DMS153 (cell line): ENCODE measurements at regions not wholly inside any gene's neighbourhood (a gene's known extent, or its start where the extent isn't known, plus 50 kb on each side); places are given as distances from the start of the nearest gene placed in this dataset.
"Not testable (repeated sequence)": the region's sequence is repeated elsewhere in the genome, so short reads cannot be mapped to it uniquely, and the experiment has no call there.

Experiments
- DNase-seq: peaks from one replicate; lab custom pipeline; 2025; lab: John Stamatoyannopoulos, UW

DNA sequence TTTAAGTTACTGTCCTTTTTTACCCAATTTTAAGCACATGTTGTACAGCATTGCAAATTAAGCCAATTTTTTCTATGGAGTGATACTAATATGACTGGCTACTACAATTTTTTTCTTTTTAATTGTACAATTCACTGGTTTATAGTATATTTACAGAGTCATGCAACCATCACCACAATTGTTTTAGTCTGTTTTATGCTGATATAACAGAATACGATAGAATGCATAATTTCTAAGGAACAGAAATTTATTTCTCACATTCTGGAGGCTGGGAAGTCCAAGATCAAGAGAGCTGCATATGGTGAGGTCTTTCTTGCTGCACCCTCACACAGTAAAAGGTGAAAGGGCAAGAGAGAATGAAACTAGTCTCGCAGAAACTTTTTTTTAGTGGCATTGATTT lies 125.3 kb downstream of the GLUD2 start:
- DNase-seq: no peak

DNA sequence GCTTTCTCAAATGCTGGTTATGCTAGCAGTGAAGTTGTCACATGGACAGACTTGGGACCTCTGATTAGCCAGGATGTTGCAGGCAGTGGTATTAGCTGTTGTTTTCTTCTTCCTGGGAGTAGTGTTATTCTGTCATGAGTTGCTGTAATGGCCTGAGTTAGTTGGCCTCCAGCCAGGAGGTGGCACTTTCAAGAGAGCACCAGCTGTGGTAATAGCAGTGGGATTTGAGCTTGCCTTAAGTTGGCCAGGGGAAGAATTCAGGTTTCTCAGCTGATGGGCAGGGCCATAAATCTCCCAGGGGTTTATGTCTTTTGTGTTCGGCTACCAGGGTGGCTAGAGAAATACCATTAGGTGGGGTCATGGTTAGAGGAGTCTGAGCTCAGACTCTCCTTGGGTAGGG lies 132.6 kb downstream of the GLUD2 start:
- no peak for DNase-seq

DNA sequence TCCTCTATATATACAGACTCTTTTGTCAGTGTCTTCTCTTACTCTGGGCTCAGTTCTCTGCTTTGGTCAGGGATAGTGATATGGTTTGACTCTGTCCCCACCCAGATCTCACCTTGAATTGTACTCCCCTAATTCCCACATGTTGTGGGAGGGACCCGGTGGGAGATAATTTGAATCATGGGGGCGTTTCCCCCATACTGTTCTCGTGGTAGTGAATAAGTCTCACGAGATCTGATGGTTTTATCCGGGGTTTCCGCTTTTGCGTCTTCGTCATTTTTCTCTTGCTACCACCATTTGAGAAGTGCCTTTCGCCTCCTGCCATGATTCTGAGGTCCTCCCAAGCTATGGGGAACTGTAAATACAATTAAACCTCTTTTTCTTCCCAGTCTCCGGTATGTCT lies 144.4 kb downstream of the GLUD2 start:
- no peak for DNase-seq

DNA sequence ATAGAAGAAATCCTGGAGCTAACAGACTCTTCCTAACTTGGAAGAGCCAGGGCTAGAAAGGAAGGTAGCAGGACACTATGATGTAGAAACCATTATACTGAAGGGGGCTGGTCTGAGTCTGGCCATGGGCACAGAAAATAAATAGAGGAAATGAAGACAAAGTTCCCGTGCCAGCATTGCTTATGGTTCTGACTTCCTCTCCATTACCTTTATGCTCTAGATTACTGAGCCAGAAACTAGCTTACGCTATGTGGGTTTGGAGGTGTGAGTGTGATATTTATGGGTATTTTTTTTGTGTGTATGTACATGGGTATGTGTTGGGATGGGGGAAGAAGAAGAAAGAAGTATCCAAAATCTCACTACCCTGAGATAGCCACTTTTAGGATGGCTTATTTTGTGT lies 148.3 kb downstream of the GLUD2 start:
- DNase-seq: no peak

DNA sequence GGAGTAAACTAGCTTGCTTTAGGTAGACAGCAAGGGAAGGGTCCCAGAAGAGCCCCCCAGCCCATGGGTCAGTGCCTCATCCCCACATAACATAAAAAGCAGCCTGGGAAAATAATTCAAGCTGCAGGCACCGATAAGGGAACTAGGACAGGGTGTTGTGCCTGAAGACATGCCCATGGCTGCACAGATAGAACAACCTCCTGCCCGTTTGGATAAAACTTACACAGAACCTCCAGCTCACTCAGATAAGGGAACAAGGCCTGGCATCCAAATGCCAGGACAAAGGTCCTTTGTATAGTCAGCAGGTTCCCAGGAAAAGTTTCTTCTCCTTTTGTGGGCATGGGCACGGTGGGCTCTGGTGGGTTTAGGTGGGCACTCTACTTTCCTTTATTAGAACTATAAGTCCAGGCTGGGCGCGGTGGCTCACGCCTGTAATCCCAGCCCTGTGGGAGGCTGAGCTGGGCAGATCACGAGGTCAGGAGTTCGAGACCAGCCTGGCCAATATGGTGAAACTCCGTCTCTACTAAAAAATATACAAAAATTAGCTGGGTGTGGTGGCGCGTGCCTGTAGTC lies 149.5 kb downstream of the GLUD2 start:
- DNase-seq: not testable (repeated sequence)

DNA sequence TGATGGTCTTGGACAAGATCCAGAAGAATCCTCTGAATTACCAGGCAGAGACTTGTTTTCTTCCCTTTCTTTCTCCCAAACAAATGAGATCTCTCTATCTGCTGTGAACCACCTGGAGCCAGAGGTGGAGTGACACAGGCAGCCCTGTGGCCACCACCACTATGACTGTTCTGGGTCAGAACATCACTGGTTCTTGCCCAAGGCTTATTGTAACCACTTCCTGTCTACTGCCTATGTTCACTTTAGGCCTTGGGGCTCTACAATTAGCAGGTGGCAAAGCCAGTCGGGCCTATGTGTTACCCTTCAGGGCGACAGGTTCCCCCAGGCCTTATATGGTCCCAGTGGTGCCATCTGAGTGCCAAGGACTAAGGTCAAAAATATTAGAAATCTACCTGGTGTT lies 161.2 kb downstream of the GLUD2 start:
- no peak for DNase-seq

DNA sequence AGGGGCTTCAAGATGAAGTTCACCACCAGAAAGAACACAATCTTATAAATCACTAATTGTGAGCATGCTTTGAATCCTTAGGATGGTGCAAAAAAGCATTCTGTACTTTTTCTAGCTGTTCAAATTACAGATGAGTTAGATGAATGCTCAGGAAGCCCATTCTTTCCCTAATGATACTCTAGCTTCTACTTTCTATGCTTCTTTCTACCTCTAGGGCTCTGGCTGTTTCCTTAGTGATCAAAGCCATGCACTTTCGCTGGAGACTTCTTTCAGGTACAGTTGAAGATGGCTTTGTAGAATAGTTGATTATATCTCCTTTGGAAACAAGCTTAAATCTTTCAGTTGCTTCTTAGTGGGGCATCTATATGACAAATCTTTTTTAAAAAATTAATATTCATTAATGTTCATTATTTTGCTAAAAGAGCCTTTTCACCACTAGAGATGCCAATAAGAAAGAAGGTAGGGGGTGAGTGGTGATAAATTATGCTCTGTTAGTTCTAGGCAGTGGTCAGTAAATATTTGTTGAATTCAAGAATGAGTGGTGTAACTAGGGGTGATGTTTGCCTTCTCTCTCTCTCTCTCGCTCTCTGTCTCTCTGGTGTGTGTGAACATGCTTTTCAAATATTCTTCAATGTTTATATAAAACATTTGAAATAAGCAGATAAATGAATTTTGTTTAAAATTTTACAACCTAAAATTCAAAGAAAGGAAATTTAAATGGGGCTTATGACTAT lies 169.4 kb downstream of the GLUD2 start:
- DNase-seq: no peak

DNA sequence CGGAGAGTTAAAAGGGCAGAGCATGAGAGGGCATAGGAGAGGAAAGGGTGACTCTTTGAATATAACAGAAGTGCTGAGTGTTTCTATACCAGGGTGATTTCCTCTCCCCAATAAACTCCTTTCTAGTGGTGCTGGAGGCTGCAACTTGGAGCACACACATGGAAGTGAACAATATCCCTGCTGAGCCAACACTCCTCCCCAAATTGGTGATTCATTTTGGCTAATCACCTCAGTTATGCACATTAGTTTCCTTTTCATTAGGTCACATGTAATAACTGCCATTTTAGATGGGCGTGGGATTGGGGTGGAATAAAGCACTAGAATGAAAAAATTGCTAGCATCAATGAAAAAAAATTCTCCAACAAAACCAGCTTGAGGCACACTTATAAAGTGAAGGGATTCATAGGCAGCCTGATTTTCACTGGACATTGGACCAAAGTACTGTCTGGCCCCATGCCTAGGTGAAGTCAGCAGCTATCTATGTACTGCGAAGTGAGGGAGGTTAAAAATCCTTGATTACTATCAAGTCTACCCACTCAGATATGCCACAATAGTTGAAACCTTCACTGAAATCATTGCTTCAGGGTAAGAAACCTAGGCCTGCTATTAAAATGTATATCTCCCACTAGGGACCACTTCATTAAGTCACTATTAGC lies 174.0 kb downstream of the GLUD2 start:
- DNase-seq: no peak

DNA sequence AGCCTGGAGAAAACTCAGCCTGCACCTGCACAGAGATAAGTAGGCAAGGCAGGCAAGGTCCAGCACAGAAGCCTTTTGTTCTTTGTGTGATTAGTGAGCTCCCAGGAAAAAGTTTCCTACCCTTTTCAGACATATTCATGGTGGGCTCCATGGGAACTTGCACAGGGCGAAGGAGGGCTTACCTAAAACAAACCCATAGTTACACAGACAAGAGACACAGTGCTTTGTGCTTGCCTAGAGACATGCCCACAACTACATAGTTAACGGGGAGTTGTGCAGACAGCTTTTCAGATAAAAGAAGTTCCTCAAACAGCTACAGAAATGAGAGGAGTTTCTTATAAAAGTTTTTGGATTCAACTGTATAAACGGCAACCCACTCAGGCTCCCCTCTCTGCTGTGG lies 180.5 kb downstream of the GLUD2 start:
- no peak for DNase-seq

DNA sequence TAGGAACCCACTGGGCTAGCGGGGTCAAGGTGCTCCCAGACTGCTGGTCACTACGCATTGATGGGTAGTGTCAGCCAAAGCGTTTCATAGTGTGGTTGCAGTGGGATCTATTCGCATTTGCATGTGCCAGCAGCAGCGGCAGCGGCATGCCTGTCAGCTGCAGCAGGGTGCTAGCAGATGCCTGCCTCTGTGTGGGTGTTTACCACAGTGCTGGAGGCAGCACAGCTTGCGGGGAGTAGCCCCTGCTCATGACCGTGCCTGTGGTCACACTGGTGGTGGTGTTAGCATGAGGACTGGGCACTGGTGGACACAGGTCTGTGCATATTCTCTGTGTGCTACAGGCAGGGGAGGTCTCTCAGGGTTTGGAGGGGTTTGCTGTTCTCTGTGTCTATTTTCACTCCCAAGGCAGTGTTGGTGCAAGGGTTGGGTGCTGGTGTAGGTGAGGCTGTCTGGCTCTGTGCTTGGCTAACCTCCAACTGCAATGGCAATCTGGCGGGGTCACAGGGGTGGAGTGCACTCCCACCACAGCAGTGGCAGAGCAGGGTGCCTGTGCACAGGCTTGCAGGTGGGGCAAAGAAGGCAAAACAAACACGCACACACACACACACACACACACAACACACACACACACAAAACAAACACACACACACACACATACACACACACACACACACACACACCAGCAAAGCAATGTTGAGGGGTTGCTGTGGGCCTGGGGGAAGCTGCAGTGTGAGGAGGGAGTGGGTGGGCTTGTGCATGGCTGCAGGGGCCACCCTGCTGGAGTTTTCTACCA lies 184.4 kb downstream of the GLUD2 start:
- no peak for DNase-seq

DNA sequence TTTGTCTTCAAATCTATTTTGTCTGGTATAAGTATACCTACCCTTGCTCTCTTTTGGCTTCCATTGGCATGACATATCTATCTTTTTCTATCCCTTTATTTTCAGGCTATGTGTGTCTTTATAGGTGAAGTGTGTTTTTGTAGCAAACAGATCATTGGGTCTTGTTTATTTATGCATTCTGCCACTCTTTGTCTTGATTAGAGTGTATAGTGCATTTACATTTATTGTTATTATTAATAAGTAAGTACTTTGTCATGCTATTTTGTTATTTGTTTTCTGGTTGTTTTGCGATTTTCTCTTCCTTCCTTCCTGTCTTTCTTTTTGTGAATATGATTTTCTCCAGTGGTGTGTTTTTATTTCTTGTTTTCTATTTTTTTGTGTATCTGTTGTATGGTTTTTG lies 188.6 kb downstream of the GLUD2 start:
- no peak for DNase-seq

DNA sequence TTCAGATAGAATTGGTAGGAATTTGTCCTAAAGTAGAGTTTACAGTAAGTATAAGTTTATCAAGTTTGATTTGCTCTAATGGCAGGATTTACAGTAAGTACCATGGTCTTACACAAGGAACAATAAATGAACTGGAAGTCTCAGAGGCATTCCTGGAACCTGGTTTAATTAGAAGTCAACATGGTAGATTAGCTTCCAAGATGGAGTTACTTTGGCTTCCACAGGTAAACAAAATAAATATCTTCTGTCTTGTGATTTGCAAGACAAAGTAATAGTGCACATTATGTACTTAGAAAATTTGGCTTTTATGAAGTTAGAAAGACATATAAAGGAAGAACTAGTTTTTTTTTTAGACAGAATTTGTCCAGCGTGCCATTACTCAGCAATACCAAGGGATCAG lies 190.7 kb downstream of the GLUD2 start:
- DNase-seq: no peak

DNA sequence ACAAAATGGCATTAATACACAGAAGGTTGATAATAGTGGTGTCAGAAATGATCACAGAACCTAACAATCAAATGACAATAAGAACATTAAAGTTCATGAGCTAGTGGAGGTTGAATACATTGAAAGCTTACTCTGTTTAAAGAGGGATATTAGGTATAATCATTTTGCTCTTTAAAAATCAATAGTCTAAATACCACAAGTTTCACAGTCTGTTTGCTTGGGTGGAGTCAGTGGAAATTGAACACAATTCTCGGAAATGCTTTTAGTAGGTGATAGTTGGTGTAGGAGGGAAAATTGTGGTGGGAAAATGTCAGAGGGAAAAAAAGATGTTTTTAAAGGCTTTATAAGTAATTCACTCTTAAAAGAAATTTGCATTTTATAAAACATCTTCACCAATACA lies 197.1 kb downstream of the GLUD2 start:
- DNase-seq: no peak

DNA sequence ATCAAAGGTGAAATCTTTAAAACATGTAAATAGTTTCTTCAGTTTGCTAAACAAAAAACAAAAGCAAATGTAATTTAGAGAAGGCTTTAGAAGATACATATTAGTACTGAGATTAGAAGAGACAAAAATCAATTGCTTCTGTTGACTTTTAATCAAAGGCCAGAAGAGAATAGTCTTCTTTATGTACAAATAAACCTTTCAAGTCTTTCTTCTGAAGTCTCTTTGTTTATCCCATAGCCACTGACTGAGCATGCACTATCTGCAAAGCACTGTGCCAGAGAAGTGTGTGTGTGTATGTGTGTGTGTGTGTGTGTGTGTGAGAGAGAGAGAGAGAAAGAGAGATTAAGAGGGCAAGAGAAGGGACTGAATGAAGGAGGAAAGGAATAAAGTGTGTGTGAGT lies 198.4 kb downstream of the GLUD2 start:
- no peak for DNase-seq

DNA sequence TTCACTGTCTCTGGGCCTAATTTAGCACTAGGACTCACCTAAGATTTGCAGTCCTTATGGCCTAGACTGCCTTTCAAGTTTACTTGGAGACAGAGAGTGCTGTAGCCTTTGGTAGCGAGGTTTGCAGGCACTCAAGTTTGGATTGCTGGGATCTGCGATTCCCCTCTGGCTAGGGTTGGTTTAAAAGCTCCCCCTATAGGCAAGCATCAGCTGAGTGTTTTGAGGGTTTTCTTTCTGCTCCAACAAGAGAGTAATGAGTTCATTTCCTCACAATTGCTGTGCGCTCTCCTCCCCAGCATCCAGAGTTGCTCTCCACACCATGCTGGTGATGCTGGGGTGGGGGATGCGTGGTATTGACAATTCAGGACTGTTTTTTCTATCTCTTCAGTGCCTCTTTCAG lies 206.9 kb downstream of the GLUD2 start:
- DNase-seq: no peak

DNA sequence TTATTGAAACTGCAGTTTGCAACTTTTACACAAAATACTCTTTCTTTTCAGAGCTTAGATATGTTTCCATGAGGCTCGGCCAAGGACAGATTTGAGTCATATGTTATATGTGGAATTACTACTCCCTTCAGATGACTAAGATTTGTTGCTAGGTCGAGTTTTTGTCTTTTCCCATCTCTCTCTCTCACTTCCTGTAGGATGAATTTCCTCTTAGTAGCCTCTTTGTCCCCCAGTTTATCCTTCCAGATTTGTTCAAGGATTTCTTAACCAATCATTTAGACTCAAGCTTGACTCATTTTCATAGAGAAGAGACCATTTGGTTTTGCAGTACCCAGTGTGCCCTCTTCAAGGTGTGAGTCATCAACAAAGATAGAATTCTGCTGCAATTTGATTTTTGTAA lies 209.2 kb downstream of the GLUD2 start:
- no peak for DNase-seq

DNA sequence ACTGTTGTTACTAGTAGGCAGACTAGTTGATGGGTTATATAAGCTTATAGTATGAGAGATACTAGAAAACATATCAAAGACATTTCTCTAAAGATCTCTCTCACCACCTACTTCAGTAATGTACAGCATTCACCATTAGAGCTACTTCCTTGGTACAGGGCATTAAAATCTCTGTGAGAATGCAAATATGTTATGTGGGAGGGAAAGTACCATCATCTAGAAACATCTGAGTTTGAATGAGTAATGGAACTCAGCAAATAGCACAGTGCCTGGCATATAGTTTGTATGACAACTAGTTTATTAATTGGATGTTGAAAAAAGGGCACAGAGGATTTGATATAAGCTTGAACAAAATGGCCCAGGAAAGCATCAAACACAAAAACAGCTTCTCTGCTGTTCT lies 211.1 kb downstream of the GLUD2 start:
- DNase-seq: no peak

DNA sequence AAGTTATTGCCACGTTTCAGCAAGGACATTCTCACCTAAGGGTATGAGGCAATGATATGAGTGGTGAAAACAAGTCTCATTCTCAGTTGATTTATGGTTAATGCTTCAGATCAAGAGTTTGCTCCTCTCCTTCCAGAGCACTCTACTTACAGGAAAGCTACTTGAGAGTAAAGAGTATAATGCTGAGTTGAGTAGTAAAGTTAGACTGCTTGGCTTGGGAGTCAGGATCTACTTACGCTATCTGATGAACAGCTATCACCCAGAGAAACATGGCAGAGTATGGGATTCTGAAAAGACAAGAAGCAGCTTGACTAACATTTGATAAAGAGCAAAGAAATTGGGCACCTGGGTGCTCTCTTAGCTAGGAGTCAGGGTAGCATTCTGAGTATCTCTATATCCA lies 211.8 kb downstream of the GLUD2 start:
- DNase-seq: no peak

DNA sequence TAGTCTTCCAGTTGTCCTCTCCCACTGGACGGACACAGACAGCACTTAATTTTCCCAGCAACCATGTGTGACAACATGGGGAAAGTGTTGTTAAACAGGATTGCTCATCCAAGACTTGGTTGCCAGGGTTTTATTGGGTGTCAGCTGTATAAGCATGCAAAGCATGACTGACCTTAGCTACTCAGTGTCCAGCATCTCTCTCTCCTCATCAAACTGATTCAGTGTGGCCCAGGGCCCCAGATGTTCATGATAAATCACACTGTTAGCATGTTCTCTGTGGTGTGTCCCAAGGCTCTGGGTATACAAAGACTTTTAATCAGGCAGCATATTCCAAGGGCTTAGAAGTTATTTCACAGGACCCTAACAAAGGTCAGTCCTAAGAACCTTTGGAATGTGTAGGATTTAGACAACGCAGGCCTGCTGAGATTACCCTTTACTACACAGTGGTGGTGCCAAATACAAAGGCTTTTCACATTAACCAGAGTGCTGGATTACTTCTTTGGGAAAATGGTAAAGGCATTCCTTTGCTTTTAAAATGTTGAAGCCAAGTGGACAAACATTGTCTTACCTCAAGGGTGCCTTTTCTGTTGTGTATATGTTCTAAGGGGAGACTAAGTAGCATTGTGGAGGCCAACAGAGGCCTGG lies 213.3 kb downstream of the GLUD2 start:
- DNase-seq: no peak

DNA sequence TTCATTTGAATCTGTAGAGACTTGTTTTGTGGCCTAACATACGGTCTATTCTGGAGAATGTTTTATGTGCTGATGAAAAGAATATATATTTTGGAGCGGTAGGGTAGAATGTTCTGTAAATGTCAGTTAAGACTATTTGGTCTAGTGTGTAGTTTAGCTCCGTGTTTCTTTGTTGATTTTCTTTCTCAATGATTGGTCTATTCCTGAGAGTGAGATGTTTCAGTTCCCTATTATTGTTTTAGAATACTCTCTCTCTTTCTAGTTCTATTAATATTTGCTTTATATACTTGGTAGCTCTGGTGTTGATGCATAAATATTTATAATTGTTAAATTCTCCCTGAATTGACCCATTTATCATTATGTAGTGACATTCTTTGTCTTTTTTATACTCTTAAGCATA lies 236.5 kb downstream of the GLUD2 start:
- DNase-seq: no peak

DNA sequence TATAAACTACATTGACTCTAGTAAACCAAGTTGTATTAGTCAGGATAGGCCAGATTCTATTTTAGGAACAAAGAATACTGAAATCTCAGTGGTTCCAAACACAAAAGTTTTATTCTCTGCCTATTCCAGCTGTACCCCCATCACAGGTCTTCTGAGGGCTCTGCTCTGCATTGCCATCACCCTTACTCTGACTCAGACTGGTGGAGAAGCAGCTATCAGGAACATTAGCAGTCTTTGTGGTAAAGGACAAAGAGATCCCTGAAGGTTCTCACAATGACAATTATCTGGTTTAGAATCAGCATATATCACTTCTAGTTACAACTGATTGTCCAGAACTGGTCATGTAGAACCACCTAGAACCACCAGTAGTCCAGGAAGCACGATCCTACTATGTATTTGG lies 251.1 kb downstream of the GLUD2 start:
- DNase-seq: no peak

DNA sequence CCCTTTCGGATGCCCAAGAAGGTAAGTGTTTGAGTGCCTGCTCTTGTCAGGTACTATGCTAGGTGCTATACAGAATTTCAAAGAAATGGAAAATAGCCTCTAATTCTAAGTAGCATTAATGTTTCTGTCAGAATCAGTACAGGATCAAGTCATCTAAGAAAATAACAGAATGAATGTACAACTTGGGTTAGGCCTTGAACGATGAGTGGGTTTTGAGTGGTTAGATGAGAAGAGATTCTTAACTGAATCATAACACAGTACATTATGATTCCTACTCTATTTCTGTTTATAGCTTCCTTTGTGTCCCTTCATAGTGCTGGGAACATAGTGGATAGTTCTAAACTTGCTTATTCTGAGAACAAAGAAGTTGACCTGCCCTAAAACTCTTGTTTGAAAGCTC lies 253.9 kb downstream of the GLUD2 start:
- no peak for DNase-seq
